Neural cell (in vitro differentiated cells): ENCODE measurements at regions not wholly inside any gene's neighbourhood (a gene's known extent, or its start where the extent isn't known, plus 50 kb on each side); places are given as distances from the start of the nearest gene placed in this dataset.

ENCODE experiments used
- H2AFZ ChIP-seq: fragments of 200-600, 300-800 bp; sonication (generic), shearing (Covaris generic); 2 replicates; pipeline ENCODE4 v1.6.0; 2014; ENCODE audit warnings: low read depth, mild to moderate bottlenecking, antibody characterized with exemption, low read length, moderate library complexity
- H3F3A ChIP-seq: fragments of 200-600 bp; shearing (Covaris generic); 2 replicates; pipeline ENCODE4 v1.6.1; 2016; ENCODE audit warnings: mild to moderate bottlenecking, moderate library complexity, mixed read lengths, antibody characterized with exemption, low read length; ENCODE audit not compliant: insufficient read depth, poor library complexity, severe bottlenecking
- H3K27ac ChIP-seq: fragments of 200-600, 300-800 bp; sonication (generic), shearing (Covaris generic); 2 replicates; pipeline ENCODE4 v1.5.1; 2014; ENCODE audit warnings: mild to moderate bottlenecking, low read length, moderate library complexity
- H3K27me3 ChIP-seq: fragments of 300-800, 200-600 bp; sonication (generic), shearing (Covaris generic); 2 replicates; pipeline ENCODE4 v1.6.0; 2014; ENCODE audit warnings: mild to moderate bottlenecking, low read depth, low read length, moderate library complexity; ENCODE audit not compliant: insufficient read depth
- H3K36me3 ChIP-seq: fragments of 300-800, 200-600 bp; sonication (generic), shearing (Covaris generic); 2 replicates; pipeline ENCODE4 v1.5.1; 2014; ENCODE audit warnings: mild to moderate bottlenecking, antibody characterized with exemption, low read length, moderate library complexity; ENCODE audit not compliant: insufficient read depth
- H3K4me2 ChIP-seq: fragments of 300-800, 200-600 bp; sonication (generic), shearing (Covaris generic); 2 replicates; pipeline ENCODE4 v1.6.0; 2014; ENCODE audit warnings: mild to moderate bottlenecking, low read length
- H3K4me3 ChIP-seq: fragments of 300-800, 200-600 bp; sonication (generic), shearing (Covaris generic); 2 replicates; pipeline ENCODE4 v1.5.1; 2014; ENCODE audit warnings: mild to moderate bottlenecking, low read length, moderate library complexity
- H3K79me2 ChIP-seq: fragments of 200-600 bp; shearing (Covaris generic); replicated peaks from 2 replicates; pipeline ENCODE4 v1.6.0; 2014; ENCODE audit warnings: mild to moderate bottlenecking, low read length, moderate library complexity; ENCODE audit not compliant: insufficient read depth
- H3K9ac ChIP-seq: fragments of 300-800, 200-600 bp; sonication (generic), shearing (Covaris generic); 2 replicates; pipeline ENCODE4 v1.6.1; 2016; ENCODE audit warnings: mild to moderate bottlenecking, low read length, mixed read lengths
- H3K9me2 ChIP-seq: fragments of 200-600 bp; shearing (Covaris generic); 2 replicates; pipeline ENCODE4 v1.6.1; 2016; ENCODE audit warnings: mild to moderate bottlenecking, low read length, mixed read lengths; ENCODE audit not compliant: insufficient read depth
- H3K9me3 ChIP-seq: fragments of 200-600, 300-800 bp; sonication (generic), shearing (Covaris generic); 2 replicates; pipeline ENCODE4 v1.6.1; 2016; ENCODE audit warnings: mild to moderate bottlenecking, mixed run types, low read length, moderate library complexity, mixed read lengths
- H4K20me1 ChIP-seq: fragments of 200-600 bp; shearing (Covaris generic); 2 replicates; pipeline ENCODE4 v1.6.1; 2016; ENCODE audit warnings: mild to moderate bottlenecking, mixed run types; ENCODE audit not compliant: insufficient read depth
- EP300 ChIP-seq: fragments of 450-650 bp; conservative IDR thresholded peaks from 2 replicates; pipeline ENCODE4 v1.6.1; 2014; ENCODE audit warnings: antibody characterized with exemption, mild to moderate bottlenecking, moderate library complexity; ENCODE audit not compliant: poor library complexity, severe bottlenecking
- EZH2 ChIP-seq: fragments of 200-600, 300-800 bp; shearing (Covaris generic), sonication (generic); IDR thresholded peaks from 2 replicates; pipeline ENCODE4 v1.6.1; 2014; ENCODE audit warnings: antibody characterized with exemption, low read length, borderline replicate concordance, mild to moderate bottlenecking; ENCODE audit not compliant: insufficient read depth, poor library complexity, severe bottlenecking
- MXI1 ChIP-seq: fragments of 450-650 bp; conservative IDR thresholded peaks from 2 replicates; pipeline ENCODE4 v1.6.1; 2014; ENCODE audit warnings: antibody characterized with exemption, mild to moderate bottlenecking; ENCODE audit not compliant: poor library complexity, severe bottlenecking
- POLR2AphosphoS5 ChIP-seq: IDR thresholded peaks from 2 replicates; pipeline ENCODE4 v1.6.1; 2012
- RAD21 ChIP-seq: fragments of 450-650 bp; conservative IDR thresholded peaks from 2 replicates; pipeline ENCODE4 v1.6.1; 2014; ENCODE audit warnings: antibody characterized with exemption, mild to moderate bottlenecking, moderate library complexity
- SMC3 ChIP-seq: fragments of 450-650 bp; conservative IDR thresholded peaks from 2 replicates; pipeline ENCODE4 v1.6.1; 2014; ENCODE audit warnings: antibody characterized with exemption, mild to moderate bottlenecking, moderate library complexity; ENCODE audit not compliant: poor library complexity
- TAF1 ChIP-seq: IDR thresholded peaks from 2 replicates; pipeline ENCODE4 v1.6.1; 2012; ENCODE audit warnings: low read depth
- TF ChIP-seq, protein P1 (sequence below): IDR thresholded peaks from 2 replicates; pipeline ENCODE4 v1.6.1; 2012; ENCODE audit warnings: borderline replicate concordance
- TF ChIP-seq, protein P2 (sequence below): fragments of 450-650 bp; IDR thresholded peaks from 2 replicates; pipeline ENCODE4 v1.5.1; 2014; ENCODE audit warnings: antibody characterized with exemption, mild to moderate bottlenecking, moderate library complexity; ENCODE audit not compliant: poor library complexity, severe bottlenecking

DNA sequence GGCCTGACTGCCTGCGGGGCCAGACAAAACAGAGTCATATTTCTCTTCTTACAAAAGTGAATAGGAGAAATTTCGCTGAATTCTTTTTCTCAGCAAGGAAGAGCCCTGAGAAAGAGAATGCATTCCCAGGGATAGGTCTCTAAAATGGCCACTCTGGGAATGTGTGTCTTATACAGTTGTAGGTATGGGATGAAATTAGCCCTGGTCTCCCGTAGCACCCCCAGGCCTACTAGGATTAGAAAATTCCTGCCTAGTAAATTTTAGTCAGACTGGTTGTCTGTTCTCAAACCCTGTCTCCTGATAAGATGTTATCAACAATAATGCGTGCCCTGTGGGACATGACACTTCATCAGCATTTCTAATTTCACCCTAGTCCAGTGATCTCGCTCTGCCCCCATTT lies 920.1 kb downstream of the LTN1 start:
- H4K20me1 ChIP-seq: no peaks in the 10 kb centered on the region
- no peaks in the 10 kb centered on the region for H3K36me3 ChIP-seq
- H3K4me3 ChIP-seq: no peak overlapping the region

DNA sequence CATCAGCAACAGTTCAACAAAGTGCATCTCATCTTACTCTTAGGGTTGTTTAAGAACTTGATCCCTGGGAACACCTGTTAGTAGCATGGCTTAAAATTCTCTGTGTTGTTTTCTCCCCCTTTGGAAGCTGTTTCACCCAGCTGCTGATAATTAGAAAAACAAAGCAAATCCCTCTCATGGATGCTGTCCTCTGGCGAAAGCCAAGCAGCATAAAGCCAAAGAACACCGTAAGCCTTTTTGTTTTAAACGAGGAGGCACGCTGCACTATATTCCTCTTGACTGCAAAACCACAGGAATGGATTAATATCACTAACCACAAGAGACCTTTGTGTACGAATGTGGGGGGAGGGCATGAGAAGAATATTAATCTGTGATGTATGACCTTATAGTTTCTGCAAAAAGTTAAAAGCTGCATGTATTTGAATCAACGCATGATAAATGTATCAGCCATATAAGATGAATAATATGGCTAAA lies 923.2 kb downstream of the LTN1 start:
- H3K27me3 ChIP-seq: no peaks in the 10 kb centered on the region
- H3K9ac ChIP-seq: no peak overlapping the region
- no peaks in the 10 kb centered on the region for H4K20me1 ChIP-seq
- no peaks in the 10 kb centered on the region for H3K79me2 ChIP-seq
- TF ChIP-seq TAF1: no peak
- TF ChIP-seq, protein P1, sequence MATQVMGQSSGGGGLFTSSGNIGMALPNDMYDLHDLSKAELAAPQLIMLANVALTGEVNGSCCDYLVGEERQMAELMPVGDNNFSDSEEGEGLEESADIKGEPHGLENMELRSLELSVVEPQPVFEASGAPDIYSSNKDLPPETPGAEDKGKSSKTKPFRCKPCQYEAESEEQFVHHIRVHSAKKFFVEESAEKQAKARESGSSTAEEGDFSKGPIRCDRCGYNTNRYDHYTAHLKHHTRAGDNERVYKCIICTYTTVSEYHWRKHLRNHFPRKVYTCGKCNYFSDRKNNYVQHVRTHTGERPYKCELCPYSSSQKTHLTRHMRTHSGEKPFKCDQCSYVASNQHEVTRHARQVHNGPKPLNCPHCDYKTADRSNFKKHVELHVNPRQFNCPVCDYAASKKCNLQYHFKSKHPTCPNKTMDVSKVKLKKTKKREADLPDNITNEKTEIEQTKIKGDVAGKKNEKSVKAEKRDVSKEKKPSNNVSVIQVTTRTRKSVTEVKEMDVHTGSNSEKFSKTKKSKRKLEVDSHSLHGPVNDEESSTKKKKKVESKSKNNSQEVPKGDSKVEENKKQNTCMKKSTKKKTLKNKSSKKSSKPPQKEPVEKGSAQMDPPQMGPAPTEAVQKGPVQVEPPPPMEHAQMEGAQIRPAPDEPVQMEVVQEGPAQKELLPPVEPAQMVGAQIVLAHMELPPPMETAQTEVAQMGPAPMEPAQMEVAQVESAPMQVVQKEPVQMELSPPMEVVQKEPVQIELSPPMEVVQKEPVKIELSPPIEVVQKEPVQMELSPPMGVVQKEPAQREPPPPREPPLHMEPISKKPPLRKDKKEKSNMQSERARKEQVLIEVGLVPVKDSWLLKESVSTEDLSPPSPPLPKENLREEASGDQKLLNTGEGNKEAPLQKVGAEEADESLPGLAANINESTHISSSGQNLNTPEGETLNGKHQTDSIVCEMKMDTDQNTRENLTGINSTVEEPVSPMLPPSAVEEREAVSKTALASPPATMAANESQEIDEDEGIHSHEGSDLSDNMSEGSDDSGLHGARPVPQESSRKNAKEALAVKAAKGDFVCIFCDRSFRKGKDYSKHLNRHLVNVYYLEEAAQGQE: no peak
- TF ChIP-seq MXI1: no peak
- TF ChIP-seq EP300: no peak
- no peak for TF ChIP-seq RAD21
- no peak for TF ChIP-seq EZH2
- TF ChIP-seq SMC3: no peak
- TF ChIP-seq, protein P2, sequence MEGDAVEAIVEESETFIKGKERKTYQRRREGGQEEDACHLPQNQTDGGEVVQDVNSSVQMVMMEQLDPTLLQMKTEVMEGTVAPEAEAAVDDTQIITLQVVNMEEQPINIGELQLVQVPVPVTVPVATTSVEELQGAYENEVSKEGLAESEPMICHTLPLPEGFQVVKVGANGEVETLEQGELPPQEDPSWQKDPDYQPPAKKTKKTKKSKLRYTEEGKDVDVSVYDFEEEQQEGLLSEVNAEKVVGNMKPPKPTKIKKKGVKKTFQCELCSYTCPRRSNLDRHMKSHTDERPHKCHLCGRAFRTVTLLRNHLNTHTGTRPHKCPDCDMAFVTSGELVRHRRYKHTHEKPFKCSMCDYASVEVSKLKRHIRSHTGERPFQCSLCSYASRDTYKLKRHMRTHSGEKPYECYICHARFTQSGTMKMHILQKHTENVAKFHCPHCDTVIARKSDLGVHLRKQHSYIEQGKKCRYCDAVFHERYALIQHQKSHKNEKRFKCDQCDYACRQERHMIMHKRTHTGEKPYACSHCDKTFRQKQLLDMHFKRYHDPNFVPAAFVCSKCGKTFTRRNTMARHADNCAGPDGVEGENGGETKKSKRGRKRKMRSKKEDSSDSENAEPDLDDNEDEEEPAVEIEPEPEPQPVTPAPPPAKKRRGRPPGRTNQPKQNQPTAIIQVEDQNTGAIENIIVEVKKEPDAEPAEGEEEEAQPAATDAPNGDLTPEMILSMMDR: no peak
- TF ChIP-seq POLR2AphosphoS5: no peak
- H3K36me3 ChIP-seq: no peaks in the 10 kb centered on the region
- no peaks in the 10 kb centered on the region for H3F3A ChIP-seq
- no peak overlapping the region for H3K4me2 ChIP-seq
- no peaks in the 10 kb centered on the region for H3K9me3 ChIP-seq
- H2AFZ ChIP-seq: no peak overlapping the region
- no peak overlapping the region for H3K27ac ChIP-seq
- H3K4me3 ChIP-seq: no peak overlapping the region
- H3K9me2 ChIP-seq: no peaks in the 10 kb centered on the region

More for the DNA sequence above, 920.1 kb downstream of the LTN1 start:
- no peak for TF ChIP-seq POLR2AphosphoS5
- no peak for TF ChIP-seq EZH2
- no peak for TF ChIP-seq TAF1
- TF ChIP-seq MXI1: no peak
- TF ChIP-seq, protein P1: no peak
- TF ChIP-seq, protein P2: no peak
- TF ChIP-seq RAD21: no peak
- TF ChIP-seq SMC3: no peak
- no peak for TF ChIP-seq EP300
- no peak overlapping the region for H3K9ac ChIP-seq
- H3K79me2 ChIP-seq: no peaks in the 10 kb centered on the region
- no peaks in the 10 kb centered on the region for H3K9me3 ChIP-seq
- H3K27ac ChIP-seq: no peak overlapping the region
- no peaks in the 10 kb centered on the region for H3F3A ChIP-seq
- no peak overlapping the region for H2AFZ ChIP-seq
- H3K9me2 ChIP-seq: no peaks in the 10 kb centered on the region
- no peaks in the 10 kb centered on the region for H3K27me3 ChIP-seq
- H3K4me2 ChIP-seq: no peak overlapping the region
